ENCODE measurements at regions not wholly inside any gene's neighbourhood (a gene's known extent, or its start where the extent isn't known, plus 50 kb on each side); places are given as distances from the start of the nearest gene placed in this dataset.
"Not testable (repeated sequence)": the region's sequence is repeated elsewhere in the genome, so short reads cannot be mapped to it uniquely, and the experiment has no call there.

GRCh38 chr20:2220298-2220697 is 75.5 kb upstream of the TGM3 start:
- no peak for DNase-seq (ENCODE audit: low read depth, low spot score)
- no peaks in the 10 kb centered on the region for H3K27me3 ChIP-seq (ENCODE audit: control insufficient read depth, insufficient read depth, low read length)
- H3K9me3 ChIP-seq (ENCODE audit: control insufficient read depth, insufficient read depth, low read length): no peaks in the 10 kb centered on the region
- no peak overlapping the region for H3K4me3 ChIP-seq (ENCODE audit: low read length)
- no peak overlapping the region for H3K27ac ChIP-seq (ENCODE audit: low read length)
- no peaks in the 10 kb centered on the region for H3K4me1 ChIP-seq (ENCODE audit: control insufficient read depth, insufficient read depth, low read length)
- WGBS (ENCODE audit: insufficient coverage, insufficient read length): no CpG with 5 or more reads among the region's 2 CpGs
- H3K36me3 ChIP-seq (ENCODE audit: control insufficient read depth, insufficient read depth, low read length): no peaks in the 10 kb centered on the region

GRCh38 chr20:2221921-2222320 is 73.9 kb upstream of the TGM3 start:
- Histone ChIP-seq H3K27ac (ENCODE audit: low read length) (no peak overlapping the region), H3K4me1 (ENCODE audit: control insufficient read depth, insufficient read depth, low read length) (no peaks in the 10 kb centered on the region), H3K36me3 (ENCODE audit: control insufficient read depth, insufficient read depth, low read length) (no peaks in the 10 kb centered on the region), H3K27me3 (ENCODE audit: control insufficient read depth, insufficient read depth, low read length) (no peaks in the 10 kb centered on the region), H3K9me3 (ENCODE audit: control insufficient read depth, insufficient read depth, low read length) (no peaks in the 10 kb centered on the region), H3K4me3 (ENCODE audit: low read length) (no peak overlapping the region)
- whole genome bisulfite sequencing (ENCODE audit: insufficient coverage, insufficient read length): no CpG with 5 or more reads among the region's 2 CpGs
- no peak for DNase-seq (ENCODE audit: low read depth, low spot score)

GRCh38 chr20:2223558-2224367 is 72.0 kb upstream of the TGM3 start:
- Histone ChIP-seq H3K27me3 (ENCODE audit: control insufficient read depth, insufficient read depth, low read length) (no peaks in the 10 kb centered on the region), H3K9me3 (ENCODE audit: control insufficient read depth, insufficient read depth, low read length) (no peaks in the 10 kb centered on the region), H3K4me3 (ENCODE audit: low read length) (no peak overlapping the region), H3K27ac (ENCODE audit: low read length) (no peak overlapping the region), H3K4me1 (ENCODE audit: control insufficient read depth, insufficient read depth, low read length) (no peaks in the 10 kb centered on the region), H3K36me3 (ENCODE audit: control insufficient read depth, insufficient read depth, low read length) (no peaks in the 10 kb centered on the region)
- WGBS (ENCODE audit: insufficient coverage, insufficient read length): no CpG with 5 or more reads among the region's 8 CpGs
- DNase-seq (ENCODE audit: low read depth, low spot score): no peak

GRCh38 chr20:2224368-2224639 is 71.5 kb upstream of the TGM3 start:
- Histone ChIP-seq H3K4me1 (ENCODE audit: control insufficient read depth, insufficient read depth, low read length) (no peaks in the 10 kb centered on the region), H3K27ac (ENCODE audit: low read length) (no peak overlapping the region), H3K9me3 (ENCODE audit: control insufficient read depth, insufficient read depth, low read length) (no peaks in the 10 kb centered on the region), H3K27me3 (ENCODE audit: control insufficient read depth, insufficient read depth, low read length) (no peaks in the 10 kb centered on the region), H3K36me3 (ENCODE audit: control insufficient read depth, insufficient read depth, low read length) (no peaks in the 10 kb centered on the region), H3K4me3 (ENCODE audit: low read length) (no peak overlapping the region)
- WGBS (ENCODE audit: insufficient coverage, insufficient read length): no CpG with 5 or more reads among the region's 3 CpGs
- DNase-seq (ENCODE audit: low read depth, low spot score): no peak

GRCh38 chr20:2227285-2227684 is 68.5 kb upstream of the TGM3 start:
- H3K4me1 ChIP-seq (ENCODE audit: control insufficient read depth, insufficient read depth, low read length); H3K27me3 ChIP-seq (ENCODE audit: control insufficient read depth, insufficient read depth, low read length); H3K36me3 ChIP-seq (ENCODE audit: control insufficient read depth, insufficient read depth, low read length); DNase-seq (ENCODE audit: low read depth, low spot score); H3K27ac ChIP-seq (ENCODE audit: low read length); H3K4me3 ChIP-seq (ENCODE audit: low read length); H3K9me3 ChIP-seq (ENCODE audit: control insufficient read depth, insufficient read depth, low read length): not testable (repeated sequence)
- no CpG with 5 or more reads among the region's 3 CpGs for WGBS (ENCODE audit: insufficient coverage, insufficient read length)

DNA sequence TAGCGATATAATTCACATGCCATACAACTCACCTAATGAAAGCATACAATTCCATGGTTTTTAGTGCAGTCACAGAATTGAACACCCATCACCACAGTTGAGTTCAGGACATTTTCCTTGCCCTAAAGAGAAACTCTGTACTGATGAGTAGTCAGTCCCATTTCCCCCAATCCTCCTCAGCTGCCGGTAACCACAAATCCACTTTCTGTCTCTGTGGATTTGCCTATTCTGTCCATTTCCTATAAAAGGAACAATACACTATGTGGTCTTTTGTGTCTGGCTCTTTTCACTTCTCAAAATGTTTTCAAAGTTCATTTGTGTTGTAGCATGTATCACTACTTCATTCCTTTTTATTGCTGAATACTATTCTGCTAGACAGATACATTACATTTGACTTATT is 67.9 kb upstream of the TGM3 start:
- no CpG with 5 or more reads among the region's 2 CpGs for WGBS (ENCODE audit: insufficient coverage, insufficient read length)
- no peak for DNase-seq (ENCODE audit: low read depth, low spot score)

DNA sequence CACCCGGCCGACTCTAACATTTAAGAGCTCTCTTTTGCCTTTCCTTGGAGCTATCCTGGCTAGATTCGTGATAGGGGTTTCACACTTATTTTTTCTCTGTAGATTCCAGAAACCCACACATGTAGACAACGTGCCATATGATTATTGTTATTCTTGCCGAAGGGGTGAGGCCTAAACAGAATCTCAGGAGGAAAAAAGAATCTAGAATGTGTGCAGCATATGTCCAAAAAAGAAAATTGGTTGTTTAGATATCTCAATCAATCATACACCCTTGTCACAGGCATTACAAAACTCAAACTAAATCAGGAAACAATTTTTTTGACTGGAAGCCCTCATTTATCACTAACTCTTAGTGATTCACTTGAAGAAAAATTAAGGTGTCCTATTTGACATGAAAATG is 66.9 kb upstream of the TGM3 start:
- Histone ChIP-seq H3K27me3 (ENCODE audit: control insufficient read depth, insufficient read depth, low read length) (no peaks in the 10 kb centered on the region), H3K36me3 (ENCODE audit: control insufficient read depth, insufficient read depth, low read length) (no peaks in the 10 kb centered on the region), H3K9me3 (ENCODE audit: control insufficient read depth, insufficient read depth, low read length) (no peaks in the 10 kb centered on the region), H3K27ac (ENCODE audit: low read length) (no peak overlapping the region), H3K4me1 (ENCODE audit: control insufficient read depth, insufficient read depth, low read length) (no peaks in the 10 kb centered on the region), H3K4me3 (ENCODE audit: low read length) (no peak overlapping the region)
- no CpG with 5 or more reads among the region's 5 CpGs for WGBS (ENCODE audit: insufficient coverage, insufficient read length)
- DNase-seq (ENCODE audit: low read depth, low spot score): no peak

More for the DNA sequence above, 67.9 kb upstream of the TGM3 start:
- no peak overlapping the region for H3K4me3 ChIP-seq (ENCODE audit: low read length)
- no peaks in the 10 kb centered on the region for H3K9me3 ChIP-seq (ENCODE audit: control insufficient read depth, insufficient read depth, low read length)
- H3K36me3 ChIP-seq (ENCODE audit: control insufficient read depth, insufficient read depth, low read length): no peaks in the 10 kb centered on the region
- H3K27ac ChIP-seq (ENCODE audit: low read length): no peak overlapping the region
- H3K27me3 ChIP-seq (ENCODE audit: control insufficient read depth, insufficient read depth, low read length): no peaks in the 10 kb centered on the region
- no peaks in the 10 kb centered on the region for H3K4me1 ChIP-seq (ENCODE audit: control insufficient read depth, insufficient read depth, low read length)

DNA sequence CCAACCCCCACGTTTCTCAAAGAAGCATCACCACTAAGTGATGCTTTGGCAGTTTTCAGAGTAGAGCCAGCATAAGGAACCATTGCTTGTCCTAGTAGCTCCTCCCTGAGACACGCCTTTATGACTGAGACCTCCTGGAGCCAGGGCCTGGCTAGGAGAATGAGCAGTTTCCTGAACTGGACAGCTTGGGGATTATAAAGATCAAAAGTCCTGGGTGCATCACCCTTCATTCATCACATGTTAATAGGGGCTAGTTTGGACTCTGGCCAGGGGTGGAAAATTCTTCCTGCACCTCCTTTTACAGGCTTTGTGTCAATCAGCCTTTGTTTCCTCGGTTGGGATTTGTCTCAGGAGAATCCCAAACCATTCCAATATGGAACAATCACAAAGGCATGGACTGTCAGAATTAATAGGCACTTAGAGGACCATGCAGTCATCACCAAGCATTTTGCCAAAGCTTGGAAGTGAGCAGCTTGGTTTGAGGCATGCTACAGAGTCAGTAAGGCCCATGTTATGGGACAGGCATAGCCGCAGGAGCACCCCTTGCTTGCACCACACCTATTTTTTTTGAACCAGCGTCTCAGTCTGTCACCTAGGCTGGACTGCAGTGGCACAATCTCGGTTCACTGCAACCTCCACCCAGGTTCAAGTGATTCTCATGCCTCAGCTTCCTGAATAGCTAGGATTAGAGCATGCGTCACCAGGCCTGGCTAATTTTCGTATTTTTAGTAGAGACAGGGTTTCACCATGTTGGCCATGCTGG is 64.9 kb upstream of the TGM3 start:
- Histone ChIP-seq H3K27me3 (ENCODE audit: control insufficient read depth, insufficient read depth, low read length) (no peaks in the 10 kb centered on the region), H3K4me3 (ENCODE audit: low read length) (no peak overlapping the region), H3K4me1 (ENCODE audit: control insufficient read depth, insufficient read depth, low read length) (peaks cover 3% of the 10 kb centered on the region), H3K27ac (ENCODE audit: low read length) (no peak overlapping the region), H3K36me3 (ENCODE audit: control insufficient read depth, insufficient read depth, low read length) (no peaks in the 10 kb centered on the region), H3K9me3 (ENCODE audit: control insufficient read depth, insufficient read depth, low read length) (no peaks in the 10 kb centered on the region)
- no peak for DNase-seq (ENCODE audit: low read depth, low spot score)
- no CpG with 5 or more reads among the region's 8 CpGs for WGBS (ENCODE audit: insufficient coverage, insufficient read length)

GRCh38 chr20:2231701-2232100 is 64.1 kb upstream of the TGM3 start:
- WGBS (ENCODE audit: insufficient coverage, insufficient read length): no CpG with 5 or more reads among the region's 7 CpGs
- no peak for DNase-seq (ENCODE audit: low read depth, low spot score)
- no peaks in the 10 kb centered on the region for H3K27me3 ChIP-seq (ENCODE audit: control insufficient read depth, insufficient read depth, low read length)

DNA sequence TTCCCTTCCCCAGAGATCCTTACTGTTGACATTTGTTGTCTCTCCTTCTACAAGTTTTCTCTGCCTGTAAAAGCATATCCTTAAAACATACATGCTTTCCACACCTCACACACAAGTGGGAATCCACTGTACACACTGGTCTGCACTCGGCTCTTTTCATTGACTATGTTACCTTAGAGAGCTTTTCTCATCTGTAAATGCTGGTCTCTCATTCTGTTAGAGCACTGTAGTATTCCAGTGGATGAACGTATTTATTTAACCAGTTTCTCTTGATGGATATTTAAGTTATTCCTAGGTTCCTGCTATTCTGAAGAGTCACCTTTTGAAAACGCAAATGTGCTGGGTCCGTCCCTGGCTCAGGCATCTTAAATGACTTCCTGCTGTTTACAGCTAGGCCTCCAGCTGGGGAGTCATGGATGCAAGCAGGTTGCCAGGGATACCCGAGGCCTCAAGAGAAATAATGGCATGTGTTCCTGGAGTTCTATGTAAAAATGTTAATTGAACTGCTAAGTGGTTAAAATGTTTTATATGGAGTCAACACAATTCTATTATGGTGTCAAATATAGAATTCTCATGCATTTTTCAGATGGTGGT is 61.1 kb upstream of the TGM3 start:
- Histone ChIP-seq H3K27ac (ENCODE audit: low read length) (no peak overlapping the region), H3K36me3 (ENCODE audit: control insufficient read depth, insufficient read depth, low read length) (no peaks in the 10 kb centered on the region), H3K4me3 (ENCODE audit: low read length) (no peak overlapping the region), H3K4me1 (ENCODE audit: control insufficient read depth, insufficient read depth, low read length) (peaks cover 3% of the 10 kb centered on the region), H3K9me3 (ENCODE audit: control insufficient read depth, insufficient read depth, low read length) (no peaks in the 10 kb centered on the region), H3K27me3 (ENCODE audit: control insufficient read depth, insufficient read depth, low read length) (no peaks in the 10 kb centered on the region)
- WGBS (ENCODE audit: insufficient coverage, insufficient read length): no CpG with 5 or more reads among the region's 5 CpGs
- DNase-seq (ENCODE audit: low read depth, low spot score): peak; percentile 27

More at GRCh38 chr20:2231701-2232100, 64.1 kb upstream of the TGM3 start:
- Histone ChIP-seq H3K36me3 (ENCODE audit: control insufficient read depth, insufficient read depth, low read length) (no peaks in the 10 kb centered on the region), H3K9me3 (ENCODE audit: control insufficient read depth, insufficient read depth, low read length) (no peaks in the 10 kb centered on the region), H3K27ac (ENCODE audit: low read length) (no peak overlapping the region), H3K4me3 (ENCODE audit: low read length) (no peak overlapping the region), H3K4me1 (ENCODE audit: control insufficient read depth, insufficient read depth, low read length) (peaks cover 3% of the 10 kb centered on the region)

All from iPS DF 6.9 (cell line).